ENCODE measurements at regions not wholly inside any gene's neighbourhood (a gene's known extent, or its start where the extent isn't known, plus 50 kb on each side); places are given as distances from the start of the nearest gene placed in this dataset.
"Not testable (repeated sequence)": the region's sequence is repeated elsewhere in the genome, so short reads cannot be mapped to it uniquely, and the experiment has no call there.

- DNase-seq = no peak
Measured at GRCh38 chr3:82378392-82378791, 616.9 kb upstream of the GBE1 start.

GRCh38 chr3:82376883-82377282 lies 615.4 kb upstream of the GBE1 start:
- DNase-seq = no peak

- not testable (repeated sequence) for DNase-seq
Measured at GRCh38 chr3:82373833-82374232, 612.4 kb upstream of the GBE1 start.

- DNase-seq = no peak
Measured at GRCh38 chr3:82364827-82365226, 603.4 kb upstream of the GBE1 start.

- no peak for DNase-seq
Measured at GRCh38 chr3:82363131-82363530, 601.7 kb upstream of the GBE1 start.

GRCh38 chr3:82355228-82355627 lies 593.8 kb upstream of the GBE1 start:
- no peak for DNase-seq

- DNase-seq = no peak
Measured at GRCh38 chr3:82354228-82354627, 592.8 kb upstream of the GBE1 start.

GRCh38 chr3:82353306-82354171 lies 592.1 kb upstream of the GBE1 start:
- DNase-seq = no peak

- DNase-seq = no peak
Measured at GRCh38 chr3:82347585-82347984, 586.1 kb upstream of the GBE1 start.

- no peak for DNase-seq
Measured at GRCh38 chr3:82342521-82342920, 581.1 kb upstream of the GBE1 start.

GRCh38 chr3:82329300-82329699 lies 567.9 kb upstream of the GBE1 start:
- DNase-seq = no peak

GRCh38 chr3:82311901-82312300 lies 550.5 kb upstream of the GBE1 start:
- DNase-seq = no peak

- DNase-seq = no peak
Measured at GRCh38 chr3:82308755-82309154, 547.3 kb upstream of the GBE1 start.

GRCh38 chr3:82306189-82306588 lies 544.7 kb upstream of the GBE1 start:
- DNase-seq = no peak

- no peak for DNase-seq
Measured at GRCh38 chr3:82294609-82295008, 533.2 kb upstream of the GBE1 start.

GRCh38 chr3:82293867-82294266 lies 532.4 kb upstream of the GBE1 start:
- no peak for DNase-seq

GRCh38 chr3:82293435-82293834 lies 532.0 kb upstream of the GBE1 start:
- DNase-seq = no peak

GRCh38 chr3:82287562-82287961 lies 526.1 kb upstream of the GBE1 start:
- no peak for DNase-seq

GRCh38 chr3:82281205-82281604 lies 519.8 kb upstream of the GBE1 start:
- DNase-seq = no peak

GRCh38 chr3:82276992-82277391 lies 515.5 kb upstream of the GBE1 start:
- no peak for DNase-seq

GRCh38 chr3:82274897-82275296 lies 513.5 kb upstream of the GBE1 start:
- DNase-seq = no peak

- DNase-seq = no peak
Measured at GRCh38 chr3:82265747-82266146, 504.3 kb upstream of the GBE1 start.

- no peak for DNase-seq
Measured at GRCh38 chr3:82262193-82262592, 500.7 kb upstream of the GBE1 start.

GRCh38 chr3:82261637-82262036 lies 500.2 kb upstream of the GBE1 start:
- no peak for DNase-seq

GRCh38 chr3:82261013-82261412 lies 499.6 kb upstream of the GBE1 start:
- no peak for DNase-seq

Data from SHP77 treated with DMSO at 0.1 percent for 48 hours (cell line).